Glutamatergic neuron (in vitro differentiated cells): ENCODE measurements at regions not wholly inside any gene's neighbourhood (a gene's known extent, or its start where the extent isn't known, plus 50 kb on each side); places are given as distances from the start of the nearest gene placed in this dataset.

Experiments
- DNase-seq: peaks from one replicate; pipeline ENCODE4 v3.0.0; 2022
- H3K27ac Mint-ChIP-seq: one replicate; pipeline ENCODE4 v1.8.0; 2020; ENCODE audit warnings: mild to moderate bottlenecking, mixed read lengths, inconsistent platforms; ENCODE audit not compliant: unreplicated experiment
- H3K27me3 Mint-ChIP-seq: one replicate; pipeline ENCODE4 v1.8.0; 2020; ENCODE audit warnings: mild to moderate bottlenecking, moderate library complexity, mixed read lengths, inconsistent platforms; ENCODE audit not compliant: unreplicated experiment
- H3K36me3 Mint-ChIP-seq: one replicate; pipeline ENCODE4 v1.8.0; 2020; ENCODE audit warnings: mild to moderate bottlenecking, mixed read lengths, inconsistent platforms; ENCODE audit not compliant: unreplicated experiment
- H3K4me1 Mint-ChIP-seq: one replicate; pipeline ENCODE4 v1.8.0; 2020; ENCODE audit warnings: mild to moderate bottlenecking, low read depth, mixed read lengths, inconsistent platforms; ENCODE audit not compliant: unreplicated experiment
- H3K4me3 Mint-ChIP-seq: one replicate; pipeline ENCODE4 v1.8.0; 2020; ENCODE audit warnings: mild to moderate bottlenecking, mixed read lengths, inconsistent platforms; ENCODE audit not compliant: unreplicated experiment
- H3K9me3 Mint-ChIP-seq: one replicate; pipeline ENCODE4 v1.8.0; 2020; ENCODE audit warnings: mild to moderate bottlenecking, moderate library complexity, mixed read lengths, inconsistent platforms; ENCODE audit not compliant: unreplicated experiment
- CTCF ChIP-seq: fragments of 200-600 bp; sonication (generic); IDR thresholded peaks from one replicate; pipeline ENCODE4 v1.5.0; 2021; ENCODE audit not compliant: partially characterized antibody, unreplicated experiment

- no peak overlapping the region for H3K27ac Mint-ChIP-seq
- no peaks in the 10 kb centered on the region for H3K36me3 Mint-ChIP-seq
- no peaks in the 10 kb centered on the region for H3K4me1 Mint-ChIP-seq
- no peaks in the 10 kb centered on the region for H3K9me3 Mint-ChIP-seq
- H3K4me3 Mint-ChIP-seq = no peak overlapping the region
- DNase-seq = no peak
- TF ChIP-seq CTCF = no peak
- H3K27me3 Mint-ChIP-seq = peaks cover 1% of the 10 kb centered on the region
Measured at GRCh38 chr5:119996128-119996527, 366.8 kb downstream of the FAM170A start.

GRCh38 chr5:120007598-120007997, 378.2 kb downstream of the FAM170A start:
- Mint-ChIP-seq H3K27ac (no peak overlapping the region), H3K36me3 (no peaks in the 10 kb centered on the region), H3K4me3 (no peak overlapping the region), H3K4me1 (no peaks in the 10 kb centered on the region), H3K9me3 (no peaks in the 10 kb centered on the region), H3K27me3 (no peaks in the 10 kb centered on the region)
- DNase-seq = no peak
- no peak for TF ChIP-seq CTCF

- H3K27me3 Mint-ChIP-seq = no peaks in the 10 kb centered on the region
- no peak for DNase-seq
- H3K36me3 Mint-ChIP-seq = no peaks in the 10 kb centered on the region
- H3K4me1 Mint-ChIP-seq = no peaks in the 10 kb centered on the region
- no peak overlapping the region for H3K27ac Mint-ChIP-seq
- no peak overlapping the region for H3K4me3 Mint-ChIP-seq
- no peak for TF ChIP-seq CTCF
- H3K9me3 Mint-ChIP-seq = no peaks in the 10 kb centered on the region
Measured at GRCh38 chr5:120012431-120012830, 383.1 kb downstream of the FAM170A start.

GRCh38 chr5:120014535-120014934, 385.2 kb downstream of the FAM170A start:
- Mint-ChIP-seq H3K4me1 (no peaks in the 10 kb centered on the region), H3K4me3 (no peak overlapping the region), H3K9me3 (no peaks in the 10 kb centered on the region), H3K27me3 (no peaks in the 10 kb centered on the region), H3K36me3 (no peaks in the 10 kb centered on the region), H3K27ac (no peak overlapping the region)
- TF ChIP-seq CTCF = no peak
- no peak for DNase-seq

GRCh38 chr5:120016717-120017382, 387.5 kb downstream of the FAM170A start:
- no peaks in the 10 kb centered on the region for H3K36me3 Mint-ChIP-seq
- no peaks in the 10 kb centered on the region for H3K9me3 Mint-ChIP-seq
- DNase-seq = no peak
- no peak overlapping the region for H3K4me3 Mint-ChIP-seq
- H3K27ac Mint-ChIP-seq = no peak overlapping the region
- H3K27me3 Mint-ChIP-seq = no peaks in the 10 kb centered on the region
- no peak for TF ChIP-seq CTCF
- no peaks in the 10 kb centered on the region for H3K4me1 Mint-ChIP-seq
